Astrocyte (in vitro differentiated cells and primary cell): ENCODE measurements at regions not wholly inside any gene's neighbourhood (a gene's known extent, or its start where the extent isn't known, plus 50 kb on each side); places are given as distances from the start of the nearest gene placed in this dataset.

Experiments
- DNase-seq: peaks from one replicate; pipeline ENCODE4 v3.0.0-alpha.2; 2010; ENCODE audit warnings: low read depth
- FAIRE-seq: peaks from 2 replicates; lab custom pipeline; 2011; peaks lifted over from hg19 to GRCh38; lab: Jason Lieb, UNC
- H2AFZ ChIP-seq: 2 replicates; pipeline ENCODE4 v1.6.0; 2012; ENCODE audit warnings: low read depth, low read length, inconsistent platforms
- H3K27ac ChIP-seq: 2 replicates; pipeline ENCODE4 v1.5.1; 2011; ENCODE audit warnings: low read depth, low read length, inconsistent platforms
- H3K27me3 ChIP-seq: 2 replicates; pipeline ENCODE4 v1.6.0; 2011; ENCODE audit warnings: low read length, inconsistent platforms; ENCODE audit not compliant: insufficient read depth
- H3K36me3 ChIP-seq: 2 replicates; pipeline ENCODE4 v1.5.1; 2011; ENCODE audit warnings: low read length, inconsistent platforms; ENCODE audit not compliant: insufficient read depth
- H3K4me1 ChIP-seq: 2 replicates; pipeline ENCODE4 v1.5.1; 2011; ENCODE audit warnings: low read length, inconsistent platforms; ENCODE audit not compliant: insufficient read depth
- H3K4me2 ChIP-seq: 2 replicates; pipeline ENCODE4 v1.6.0; 2012; ENCODE audit warnings: low read length, inconsistent platforms
- H3K4me3 ChIP-seq: 2 replicates; pipeline ENCODE4 v1.5.1; 2011; ENCODE audit warnings: low read depth, mild to moderate bottlenecking, low read length, inconsistent platforms; ENCODE audit not compliant: insufficient read depth
- H3K79me2 ChIP-seq: 2 replicates; pipeline ENCODE4 v1.6.0; 2012; ENCODE audit warnings: mild to moderate bottlenecking, low read length, inconsistent platforms; ENCODE audit not compliant: insufficient read depth
- H3K9ac ChIP-seq: 2 replicates; pipeline ENCODE4 v1.6.0; 2012; ENCODE audit warnings: mild to moderate bottlenecking, low read length, inconsistent platforms
- H3K9me3 ChIP-seq: 2 replicates; pipeline ENCODE4 v1.5.1; 2012; ENCODE audit warnings: low read depth, mild to moderate bottlenecking, low read length, inconsistent platforms; ENCODE audit not compliant: insufficient read depth
- H4K20me1 ChIP-seq: 2 replicates; pipeline ENCODE4 v1.6.0; 2012; ENCODE audit warnings: low read length, inconsistent platforms; ENCODE audit not compliant: insufficient read depth
- H3K27ac Mint-ChIP-seq: one replicate; pipeline ENCODE4 v1.8.0; 2021; ENCODE audit warnings: mild to moderate bottlenecking, mixed read lengths; ENCODE audit not compliant: unreplicated experiment
- H3K27me3 Mint-ChIP-seq: one replicate; pipeline ENCODE4 v1.8.0; 2021; ENCODE audit warnings: low read depth, mixed read lengths; ENCODE audit not compliant: unreplicated experiment
- H3K36me3 Mint-ChIP-seq: one replicate; pipeline ENCODE4 v1.8.0; 2021; ENCODE audit warnings: low read depth, mixed read lengths; ENCODE audit not compliant: unreplicated experiment
- H3K4me1 Mint-ChIP-seq: one replicate; pipeline ENCODE4 v1.8.0; 2021; ENCODE audit warnings: low read depth, mixed read lengths; ENCODE audit not compliant: unreplicated experiment
- H3K4me3 Mint-ChIP-seq: one replicate; pipeline ENCODE4 v1.8.0; 2021; ENCODE audit warnings: mild to moderate bottlenecking, moderate library complexity, mixed read lengths; ENCODE audit not compliant: unreplicated experiment
- H3K9me3 Mint-ChIP-seq: one replicate; pipeline ENCODE4 v1.8.0; 2021; ENCODE audit warnings: mild to moderate bottlenecking, mixed read lengths; ENCODE audit not compliant: unreplicated experiment
- CTCF ChIP-seq: IDR thresholded peaks from 2 replicates; pipeline ENCODE4 v1.5.1; 2011; ENCODE audit warnings: low read depth, mild to moderate bottlenecking, inconsistent platforms, low read length, moderate library complexity; ENCODE audit not compliant: insufficient read depth
- EZH2 ChIP-seq: IDR thresholded peaks from 2 replicates; pipeline ENCODE4 v1.6.1; 2012; ENCODE audit warnings: mild to moderate bottlenecking, low read length, inconsistent platforms; ENCODE audit not compliant: insufficient read depth

- H3K27me3 Mint-ChIP-seq: peaks cover 2% of the 10 kb centered on the region
- FAIRE-seq: no peak
- no peak overlapping the region for H3K4me3 Mint-ChIP-seq
These were observed 167.0 kb upstream of the MYLIP start for GRCh38 chr6:15961635-15962448.

DNA sequence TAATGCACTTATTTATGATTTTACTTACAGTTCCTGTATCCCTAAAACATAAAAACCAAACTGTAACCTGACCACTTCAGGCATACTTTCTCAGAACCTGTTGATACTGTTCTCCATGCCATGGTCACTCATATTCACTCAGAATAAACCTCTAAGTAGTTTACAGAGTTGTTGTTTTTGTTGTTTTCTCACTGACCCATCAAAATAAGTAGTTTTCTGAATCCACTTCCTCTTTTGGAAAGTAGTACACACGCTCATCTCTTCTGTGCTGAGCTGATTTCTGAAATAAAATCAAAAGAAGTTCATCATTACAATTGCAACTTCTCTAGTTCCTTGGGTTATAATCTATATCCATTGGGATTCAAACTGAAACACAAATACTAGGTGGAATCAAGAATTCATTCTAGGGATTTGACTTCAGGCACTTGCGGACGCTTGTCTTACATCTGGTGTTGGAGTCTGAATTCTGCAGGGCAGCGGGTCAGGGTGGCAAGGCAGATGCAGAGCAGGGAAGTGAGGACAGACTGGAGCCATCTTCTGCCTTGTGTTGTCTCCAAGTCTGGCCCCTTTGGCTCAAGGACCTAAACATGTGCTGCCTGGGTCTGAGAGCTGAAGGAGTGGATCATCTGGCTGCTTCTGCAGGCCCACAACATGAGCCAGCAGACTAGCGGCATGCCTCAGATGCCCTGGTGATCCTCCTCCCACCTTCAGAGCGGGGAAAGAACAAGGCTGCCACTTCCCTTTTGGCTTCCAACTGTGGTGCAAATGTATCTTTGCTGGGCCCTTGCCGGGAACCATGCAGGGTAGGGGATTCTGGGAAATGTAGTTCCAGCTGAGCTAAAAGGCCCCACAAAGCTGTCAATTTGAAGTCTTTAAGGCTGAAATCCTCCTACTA is 167.9 kb upstream of the MYLIP start:
- Mint-ChIP-seq H3K36me3 (no peaks in the 10 kb centered on the region), H3K27me3 (peaks cover 2% of the 10 kb centered on the region), H3K27ac (peak overlapping the region; percentile 3), H3K4me1 (peaks cover 14% of the 10 kb centered on the region), H3K9me3 (peaks cover 3% of the 10 kb centered on the region), H3K4me3 (no peak overlapping the region)
- no peaks in the 10 kb centered on the region for H4K20me1 ChIP-seq
- H3K79me2 ChIP-seq: no peaks in the 10 kb centered on the region
- H3K27ac ChIP-seq: no peak overlapping the region
- no peak overlapping the region for H3K4me2 ChIP-seq
- H3K4me1 ChIP-seq: peaks cover 6% of the 10 kb centered on the region
- H3K9ac ChIP-seq: no peak overlapping the region
- TF ChIP-seq CTCF (no peak), EZH2 (no peak)
- no peak overlapping the region for H3K4me3 ChIP-seq
- no peak for FAIRE-seq
- no peak for DNase-seq
- H3K36me3 ChIP-seq: no peaks in the 10 kb centered on the region
- no peaks in the 10 kb centered on the region for H3K9me3 ChIP-seq
- no peak overlapping the region for H2AFZ ChIP-seq
- no peaks in the 10 kb centered on the region for H3K27me3 ChIP-seq

More at GRCh38 chr6:15961635-15962448, 167.0 kb upstream of the MYLIP start:
- no peaks in the 10 kb centered on the region for H3K79me2 ChIP-seq
- H3K36me3 ChIP-seq: no peaks in the 10 kb centered on the region
- peak overlapping the region; percentile 9 for H3K27ac ChIP-seq
- no peaks in the 10 kb centered on the region for H4K20me1 ChIP-seq
- Mint-ChIP-seq H3K9me3 (peaks cover 2% of the 10 kb centered on the region), H3K4me1 (peaks cover 14% of the 10 kb centered on the region), H3K36me3 (no peaks in the 10 kb centered on the region), H3K27ac (peak overlapping the region; percentile 21)
- peaks cover 6% of the 10 kb centered on the region for H3K4me1 ChIP-seq
- no peak for DNase-seq
- no peak for TF ChIP-seq EZH2
- TF ChIP-seq CTCF: no peak
- H3K9ac ChIP-seq: no peak overlapping the region
- H3K27me3 ChIP-seq: no peaks in the 10 kb centered on the region
- H3K9me3 ChIP-seq: no peaks in the 10 kb centered on the region
- H3K4me2 ChIP-seq: peak overlapping the region; percentile 46
- no peak overlapping the region for H3K4me3 ChIP-seq
- H2AFZ ChIP-seq: peak overlapping the region; percentile 64
